GM23248 (cell line): ENCODE measurements at regions not wholly inside any gene's neighbourhood (a gene's known extent, or its start where the extent isn't known, plus 50 kb on each side); places are given as distances from the start of the nearest gene placed in this dataset.

Source experiments
- DNase-seq: peaks from one replicate; pipeline ENCODE4 v3.0.0-alpha.2; 2015
- H2AFZ ChIP-seq: fragments of 200-600 bp; sonication (generic); 2 replicates; pipeline ENCODE4 v1.6.1; 2016; ENCODE audit warnings: antibody characterized with exemption
- H3F3A ChIP-seq: fragments of 200-600 bp; sonication (generic); 2 replicates; pipeline ENCODE4 v1.6.1; 2016; ENCODE audit warnings: mild to moderate bottlenecking, antibody characterized with exemption, mixed run types; ENCODE audit not compliant: insufficient read depth
- H3K27ac ChIP-seq: fragments of 200-600 bp; sonication (generic); 2 replicates; pipeline ENCODE4 v1.5.1; 2016; ENCODE audit warnings: mild to moderate bottlenecking
- H3K27me3 ChIP-seq: fragments of 200-600 bp; sonication (generic); replicated peaks from 2 replicates; pipeline ENCODE4 v1.6.1; 2016; ENCODE audit warnings: mild to moderate bottlenecking; ENCODE audit not compliant: insufficient read depth
- H3K36me3 ChIP-seq: fragments of 200-600 bp; sonication (generic); 2 replicates; pipeline ENCODE4 v1.6.1; 2016; ENCODE audit warnings: low read depth, mild to moderate bottlenecking
- H3K4me1 ChIP-seq: fragments of 200-600 bp; sonication (generic); 2 replicates; pipeline ENCODE4 v1.6.1; 2016; ENCODE audit warnings: mild to moderate bottlenecking; ENCODE audit not compliant: insufficient read depth
- H3K4me2 ChIP-seq: fragments of 200-600 bp; sonication (generic); one replicate; pipeline ENCODE4 v1.6.1; 2016; ENCODE audit warnings: mild to moderate bottlenecking; ENCODE audit not compliant: unreplicated experiment
- H3K4me3 ChIP-seq: fragments of 200-600 bp; sonication (generic); 2 replicates; pipeline ENCODE4 v1.5.1; 2016; ENCODE audit warnings: mild to moderate bottlenecking
- H3K79me2 ChIP-seq: fragments of 200-600 bp; sonication (generic); 2 replicates; pipeline ENCODE4 v1.6.1; 2016; ENCODE audit warnings: mild to moderate bottlenecking; ENCODE audit not compliant: insufficient read depth
- H3K9ac ChIP-seq: fragments of 200-600 bp; sonication (generic); 2 replicates; pipeline ENCODE4 v1.6.1; 2016; ENCODE audit warnings: mild to moderate bottlenecking
- H3K9me2 ChIP-seq: fragments of 200-600 bp; sonication (generic); 2 replicates; pipeline ENCODE4 v1.6.1; 2016; ENCODE audit warnings: mixed run types, mild to moderate bottlenecking, moderate library complexity; ENCODE audit not compliant: insufficient read depth
- H3K9me3 ChIP-seq: fragments of 200-600 bp; sonication (generic); one replicate; pipeline ENCODE4 v1.6.1; 2017; ENCODE audit warnings: low read depth
- H4K20me1 ChIP-seq: fragments of 200-600 bp; sonication (generic); 2 replicates; pipeline ENCODE4 v1.6.0; 2016; ENCODE audit not compliant: insufficient read depth
- EZH2 ChIP-seq: fragments of 200-600 bp; sonication (generic); IDR thresholded peaks from 2 replicates; pipeline ENCODE4 v1.6.1; 2018; ENCODE audit warnings: antibody characterized with exemption, mild to moderate bottlenecking; ENCODE audit not compliant: insufficient read depth, poor library complexity, severe bottlenecking
- EZH2phosphoT487 ChIP-seq: fragments of 200-600 bp; sonication (generic); IDR thresholded peaks from 2 replicates; pipeline ENCODE4 v1.6.1; 2018; ENCODE audit warnings: antibody characterized with exemption, moderate library complexity, mild to moderate bottlenecking, low read depth; ENCODE audit not compliant: insufficient read depth
- WGBS, 2 experiments: methylation state at CpG; one replicate each; pipeline ENCODE4 v1.1.6; 2015 to 2017; ENCODE audit warnings: low lambda C conversion rate in 2 of 2, low coverage in 1 of 2; ENCODE audit errors: missing lambda C conversion rate in 2 of 2; 5-methylcytosine and 5-hydroxymethylcytosine counted together
- in situ Hi-C: fragments of 300-500 bp; cut with MboI; formaldehyde crosslinking; loops from 2 replicates; pipeline ENCODE4 v1.15.0; 2020

DNA sequence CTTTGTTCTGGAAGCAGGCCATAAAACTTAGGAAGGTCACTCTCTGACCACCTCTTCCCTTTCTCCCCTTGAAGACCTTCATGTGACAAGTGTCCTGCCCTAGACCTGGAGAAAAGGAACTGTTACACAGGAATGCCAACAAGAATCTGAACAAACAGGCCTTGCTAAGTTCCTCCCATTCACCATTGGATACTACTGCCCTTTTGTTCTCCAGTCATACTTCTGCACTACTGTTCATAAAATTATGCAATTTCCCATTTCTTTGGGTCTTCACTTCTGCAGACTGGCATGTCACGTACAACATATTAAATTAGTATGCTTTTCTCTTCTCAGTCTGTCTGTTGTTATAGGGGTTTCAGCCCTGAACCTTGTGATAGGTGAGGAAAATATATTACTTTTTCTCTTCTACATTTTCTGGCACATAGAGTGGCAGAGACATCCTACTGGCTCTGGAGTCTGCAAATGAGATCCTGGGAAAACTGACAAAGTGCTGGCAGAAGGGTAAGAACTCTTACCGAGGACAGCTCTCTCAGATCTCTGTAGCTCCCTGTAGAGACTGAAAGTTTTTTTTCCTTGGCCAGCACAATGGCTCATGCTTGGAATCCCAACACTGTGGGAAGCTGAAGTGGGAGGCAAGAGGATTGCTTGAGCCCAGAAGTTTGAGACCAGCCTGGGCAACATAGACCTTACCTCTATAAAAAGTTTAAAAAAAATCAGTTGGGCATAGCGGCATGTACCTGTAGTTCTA lies 87.6 kb upstream of the SPRY2 start:
- Histone ChIP-seq H4K20me1 (no peaks in the 10 kb centered on the region), H3K4me3 (no peak overlapping the region), H3K79me2 (no peaks in the 10 kb centered on the region), H3K36me3 (no peaks in the 10 kb centered on the region), H3F3A (no peaks in the 10 kb centered on the region), H3K27me3 (no peaks in the 10 kb centered on the region), H3K4me1 (no peaks in the 10 kb centered on the region), H2AFZ (no peak overlapping the region), H3K27ac (no peak overlapping the region), H3K9ac (no peak overlapping the region), H3K9me2 (no peaks in the 10 kb centered on the region), H3K9me3 (no peaks in the 10 kb centered on the region), H3K4me2 (no peak overlapping the region)
- in situ Hi-C loops = no loop called here
- 31 to 38% methylated on average over 3 of the region's 3 CpGs for WGBS, 2 experiments
- DNase-seq = no peak
- TF ChIP-seq EZH2 = no peak

DNA sequence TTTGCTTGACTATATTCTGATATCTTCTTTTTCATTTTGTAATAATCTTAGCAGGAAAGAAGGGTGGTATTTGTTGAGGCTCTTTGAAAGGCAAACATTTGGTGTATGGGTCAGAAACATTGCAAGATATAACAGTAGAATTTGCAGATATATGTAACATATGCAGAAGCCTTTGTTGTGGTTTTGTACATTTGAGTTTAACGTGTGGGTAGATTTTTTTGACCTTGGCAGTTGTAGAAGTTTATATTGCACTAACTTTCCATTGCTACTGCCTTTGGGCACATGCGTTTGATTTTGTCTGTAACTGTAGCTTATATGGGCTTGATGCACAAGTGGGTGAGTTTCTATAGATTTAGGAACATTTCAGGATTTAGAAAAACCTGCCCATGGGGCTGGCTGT lies 78.5 kb upstream of the SPRY2 start:
- no peak overlapping the region for H2AFZ ChIP-seq
- no peak overlapping the region for H3K27ac ChIP-seq
- DNase-seq = no peak
- no peaks in the 10 kb centered on the region for H3F3A ChIP-seq
- in situ Hi-C loops = no loop called here
- no peaks in the 10 kb centered on the region for H3K9me2 ChIP-seq
- H3K4me3 ChIP-seq = no peak overlapping the region
- no peaks in the 10 kb centered on the region for H3K79me2 ChIP-seq
- H3K36me3 ChIP-seq = no peaks in the 10 kb centered on the region
- no peak overlapping the region for H3K9ac ChIP-seq
- peaks cover 8% of the 10 kb centered on the region; the same call in 1 of the 2 replicates for H3K27me3 ChIP-seq
- TF ChIP-seq EZH2phosphoT487 (no peak), EZH2 (no peak)
- H3K9me3 ChIP-seq = no peaks in the 10 kb centered on the region
- H4K20me1 ChIP-seq = no peaks in the 10 kb centered on the region
- no peak overlapping the region for H3K4me2 ChIP-seq
- no peaks in the 10 kb centered on the region for H3K4me1 ChIP-seq
- 38 to 42% methylated on average over 2 of the region's 2 CpGs for WGBS, 2 experiments

DNA sequence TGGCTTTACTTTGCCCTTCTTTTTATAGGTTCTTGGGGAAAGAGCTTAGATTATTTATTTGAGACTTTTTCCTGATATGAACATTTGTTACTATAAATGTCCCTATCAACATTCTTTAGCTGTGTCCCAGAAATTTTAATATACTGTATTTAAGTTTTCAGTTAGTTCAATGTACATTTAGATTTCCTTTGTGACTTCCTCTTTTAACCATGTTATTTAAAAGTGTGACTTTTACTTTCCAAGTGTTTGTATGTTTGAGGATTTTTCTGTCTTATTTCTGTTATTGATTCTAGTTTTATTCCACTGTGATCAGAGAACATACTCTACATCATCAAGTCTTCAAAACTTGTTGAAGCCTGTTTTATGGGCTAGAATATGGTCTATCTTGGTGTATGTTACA lies 72.7 kb upstream of the SPRY2 start:
- in situ Hi-C loops = no loop called here
- no peaks in the 10 kb centered on the region for H3K36me3 ChIP-seq
- H3K4me1 ChIP-seq = no peaks in the 10 kb centered on the region

DNA sequence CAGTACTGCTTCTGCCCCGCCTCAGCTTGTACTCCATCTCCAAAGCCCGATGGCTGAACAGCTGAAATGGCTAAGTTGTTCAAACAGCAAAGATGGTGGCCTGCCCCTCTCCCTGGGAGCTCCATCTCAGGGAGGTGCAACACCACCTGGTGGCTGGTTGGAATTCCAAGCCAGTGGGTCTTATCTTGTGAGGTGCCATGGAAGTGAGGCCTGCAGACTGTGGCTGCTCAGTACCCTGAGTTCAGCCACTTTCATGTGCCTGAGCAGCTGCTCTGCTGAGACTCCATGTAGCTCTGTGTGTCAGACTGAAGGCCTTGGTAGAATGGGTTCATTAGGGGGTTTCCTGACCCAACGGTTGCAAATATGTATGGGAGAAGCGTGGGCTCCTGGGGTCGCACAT lies 67.3 kb upstream of the SPRY2 start:
- Histone ChIP-seq H3K27me3 (no peaks in the 10 kb centered on the region), H4K20me1 (no peaks in the 10 kb centered on the region), H3K27ac (no peak overlapping the region), H3K4me2 (no peak overlapping the region), H3K9me3 (no peaks in the 10 kb centered on the region), H3K79me2 (no peaks in the 10 kb centered on the region), H3F3A (no peaks in the 10 kb centered on the region), H3K4me3 (no peak overlapping the region), H3K9me2 (no peaks in the 10 kb centered on the region), H2AFZ (no peak overlapping the region), H3K4me1 (no peaks in the 10 kb centered on the region), H3K9ac (no peak overlapping the region), H3K36me3 (no peaks in the 10 kb centered on the region)
- 66 to 77% methylated on average over 5 of the region's 5 CpGs for WGBS, 2 experiments
- DNase-seq = no peak
- in situ Hi-C loops = no loop called here
- TF ChIP-seq EZH2phosphoT487 (no peak), EZH2 (no peak)

More for the DNA sequence above, 72.7 kb upstream of the SPRY2 start:
- no peaks in the 10 kb centered on the region for H4K20me1 ChIP-seq
- no peak overlapping the region for H2AFZ ChIP-seq
- no peaks in the 10 kb centered on the region for H3K9me2 ChIP-seq
- DNase-seq = no peak
- no peaks in the 10 kb centered on the region for H3F3A ChIP-seq
- H3K4me3 ChIP-seq = no peak overlapping the region
- no peaks in the 10 kb centered on the region for H3K79me2 ChIP-seq
- H3K27me3 ChIP-seq = peaks cover 3% of the 10 kb centered on the region; the same call in 1 of the 2 replicates
- no peak for TF ChIP-seq EZH2phosphoT487
- TF ChIP-seq EZH2 = no peak
- no peaks in the 10 kb centered on the region for H3K9me3 ChIP-seq
- H3K9ac ChIP-seq = no peak overlapping the region
- no peak overlapping the region for H3K27ac ChIP-seq
- no peak overlapping the region for H3K4me2 ChIP-seq
